K562 (cell line): ENCODE measurements at regions not wholly inside any gene's neighbourhood (a gene's known extent, or its start where the extent isn't known, plus 50 kb on each side); places are given as distances from the start of the nearest gene placed in this dataset.
"Not testable (repeated sequence)": the region's sequence is repeated elsewhere in the genome, so short reads cannot be mapped to it uniquely, and the experiment has no call there.

Source experiments
- ATAC-seq: fragments of 200-7000 bp; cut with Tn5 transposase; 3 replicates; pipeline ENCODE4 v1.9.1; 2020; ENCODE audit warnings: moderate library complexity
- BruUV-seq: library from RNA; stranded (reverse); fragments of 400-500 nt; replicated peaks from 2 replicates; lab custom pipeline; 2021; lab: Mats Ljungman, UMichigan
- CTCF ChIA-PET: fragments of 300-600 bp; formaldehyde crosslinking; extraction: SDS; loops from one replicate; lab custom pipeline; 2021; ENCODE audit warnings: low intra/inter-chr PET ratio; lab: Yijun Ruan, JAX
- POLR2A ChIA-PET: fragments of 300-600, 350-650 bp; sonication (Branson Sonifier 250); formaldehyde crosslinking; extraction: SDS; loops from one replicate; lab custom pipeline; 2021; ENCODE audit warnings: antibody characterized with exemption, inconsistent platforms; lab: Yijun Ruan, JAX
- DNase-seq, 4 experiments: peaks; one replicate each; pipeline versions ENCODE4 v3.0.0 to v3.0.0-alpha.2; 2011 to 2018; ENCODE audit warnings: low spot score in 3 of 4, mixed read lengths in 3 of 4; ENCODE audit errors: extremely low read depth in 1 of 4
- FAIRE-seq: peaks from 2 replicates; lab custom pipeline; 2011; peaks lifted over from hg19 to GRCh38; lab: Jason Lieb, UNC
- H2AFZ ChIP-seq: 2 replicates; pipeline ENCODE4 v1.6.0; 2011; ENCODE audit warnings: low read depth, low read length, control low read depth, inconsistent platforms
- H3K27ac ChIP-seq: fragments of 200-600 bp; 3 replicates; pipeline ENCODE4 v1.8.0; 2011; ENCODE audit warnings: low read depth, mild to moderate bottlenecking, control low read depth, inconsistent platforms, low read length, moderate library complexity, mixed read lengths; ENCODE audit errors: extremely low read depth
- H3K27me3 ChIP-seq, 2 experiments: fragments of 300-600 bp in 1 of 2; 2 replicates in 1 of 2; 3 replicates in 1 of 2; pipeline versions ENCODE4 v1.6.0 to v1.8.0; 2011; ENCODE audit warnings: inconsistent platforms in 2 of 2, low read length in 2 of 2, mild to moderate bottlenecking in 1 of 2, mixed read lengths in 1 of 2, moderate library complexity in 1 of 2; ENCODE audit not compliant: control insufficient read depth in 2 of 2, insufficient read depth in 2 of 2
- H3K36me3 ChIP-seq: fragments of 300-600 bp; 3 replicates; pipeline ENCODE4 v1.8.0; 2011; ENCODE audit warnings: mild to moderate bottlenecking, low read length, inconsistent platforms; ENCODE audit not compliant: control insufficient read depth, insufficient read depth
- H3K4me1 ChIP-seq, 2 experiments: fragments of 200-600 bp in 1 of 2; replicated peaks in 1 of 2; 2 replicates in 1 of 2; 3 replicates in 1 of 2; pipeline versions ENCODE4 v1.5.1 to v1.8.0; 2011; ENCODE audit warnings: inconsistent platforms in 2 of 2, low read length in 2 of 2, mild to moderate bottlenecking in 1 of 2, mixed read lengths in 1 of 2, moderate library complexity in 1 of 2; ENCODE audit not compliant: control insufficient read depth in 2 of 2, insufficient read depth in 2 of 2
- H3K4me2 ChIP-seq: 2 replicates; pipeline ENCODE4 v1.6.1; 2011; ENCODE audit warnings: low read length, control low read depth, inconsistent platforms, mixed read lengths; ENCODE audit not compliant: insufficient read depth
- H3K4me3 ChIP-seq: fragments of 200-600 bp; sonication (generic), shearing (Covaris generic); 2 replicates; pipeline ENCODE4 v1.5.1; 2016; ENCODE audit warnings: control low read depth, inconsistent platforms
- H3K79me2 ChIP-seq: fragments of 200-600 bp; 3 replicates; pipeline ENCODE4 v1.8.0; 2011; ENCODE audit warnings: low read length, inconsistent platforms; ENCODE audit not compliant: control insufficient read depth, insufficient read depth
- H3K9ac ChIP-seq, 2 experiments: 2 replicates each; pipeline versions ENCODE4 v1.6.0 to v1.6.1; 2011; ENCODE audit warnings: low read depth in 2 of 2, low read length in 2 of 2, control low read depth in 1 of 2, inconsistent platforms in 1 of 2, mild to moderate bottlenecking in 1 of 2, mixed read lengths in 1 of 2; ENCODE audit not compliant: insufficient read depth in 1 of 2
- H3K9me1 ChIP-seq: one replicate; pipeline ENCODE4 v1.6.0; 2011; ENCODE audit warnings: inconsistent platforms, mild to moderate bottlenecking, low read length, moderate library complexity; ENCODE audit not compliant: control insufficient read depth, insufficient read depth
- H3K9me3 ChIP-seq: replicated peaks from 2 replicates; pipeline ENCODE4 v1.5.1; 2011; ENCODE audit warnings: low read depth, low read length, inconsistent platforms; ENCODE audit not compliant: control insufficient read depth, insufficient read depth
- H4K20me1 ChIP-seq: replicated peaks from 2 replicates; pipeline ENCODE4 v1.6.1; 2011; ENCODE audit warnings: low read length, inconsistent platforms, mixed read lengths; ENCODE audit not compliant: control insufficient read depth, insufficient read depth
- CBX2 ChIP-seq: fragments of 200-600 bp; sonication (generic); IDR thresholded peaks from one replicate; pipeline ENCODE4 v1.6.1; 2012; ENCODE audit warnings: mild to moderate bottlenecking, low read length, inconsistent platforms; ENCODE audit not compliant: insufficient read depth, poor library complexity, severe bottlenecking
- EZH2 ChIP-seq: IDR thresholded peaks from 2 replicates; pipeline ENCODE4 v1.6.1; 2012; ENCODE audit warnings: low read depth, mild to moderate bottlenecking, inconsistent platforms, low read length, borderline replicate concordance
- MTA3 ChIP-seq: fragments of 450-650 bp; formaldehyde crosslinking; IDR thresholded peaks from 2 replicates; pipeline ENCODE4 v1.6.1; 2017; ENCODE audit warnings: mild to moderate bottlenecking, borderline replicate concordance
- WGBS: fragments of 100-300 bp; shearing (Covaris generic); methylation state at CpG from one replicate; pipeline ENCODE4 v1.1.6; 2016; ENCODE audit warnings: low coverage, mixed read lengths; ENCODE audit not compliant: insufficient coverage; ENCODE audit errors: missing lambda C conversion rate; 5-methylcytosine and 5-hydroxymethylcytosine counted together
- in situ Hi-C: fragments of 300-500 bp; cut with MboI; formaldehyde crosslinking; loops from 4 replicates; pipeline ENCODE4 v1.15.0; 2018; ENCODE audit warnings: inconsistent platforms, mixed read lengths
- intact Hi-C: fragments of 100-400 bp; cut with micrococcal nuclease; formaldehyde crosslinking; loops from 2 replicates; pipeline ENCODE4 v1.14.2; 2022
- TF ChIP-seq, protein P1 (sequence below): IDR thresholded peaks from 2 replicates; pipeline ENCODE4 v1.6.1; 2016; ENCODE audit warnings: missing genetic modification characterization, missing compliant biosample characterization

DNA sequence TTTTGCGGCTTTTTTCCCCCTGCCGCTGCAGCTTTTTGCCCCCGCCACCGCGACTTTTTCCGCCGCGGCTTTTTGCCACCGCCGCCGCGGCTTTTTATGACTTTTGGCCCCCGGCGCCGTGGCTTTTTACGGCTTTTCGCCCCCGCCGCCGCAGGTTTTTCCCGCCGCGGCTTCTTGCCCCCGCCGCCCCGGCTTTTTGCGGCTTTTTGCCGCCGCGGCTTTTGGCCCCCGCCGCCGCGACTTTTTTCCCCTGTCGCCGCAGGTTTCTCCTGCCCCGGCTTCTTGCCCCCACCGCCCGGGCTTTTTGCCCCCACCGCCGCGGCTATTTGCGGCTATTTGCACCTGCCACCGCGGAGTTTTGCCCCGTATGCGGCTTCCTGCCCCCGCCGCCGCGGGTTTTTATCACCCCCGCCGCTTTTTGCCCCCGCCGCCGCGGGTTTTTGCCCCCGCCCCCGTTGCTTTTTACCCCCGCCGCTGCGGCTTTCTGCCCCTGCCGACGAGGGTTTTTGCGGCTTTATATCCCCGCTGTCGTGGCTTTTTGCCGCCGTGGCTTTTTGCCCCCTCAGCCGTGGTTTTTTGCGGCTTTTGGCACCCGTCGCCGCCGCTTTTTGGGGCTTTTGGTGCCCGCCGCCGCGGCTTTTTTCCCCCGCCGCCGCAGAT, 2750.9 kb downstream of the RPIA start:
- Histone ChIP-seq H3K9me1 (no peaks in the 10 kb centered on the region), H3K27ac (no peak overlapping the region), H3K36me3 (no peaks in the 10 kb centered on the region), H3K9ac (peak overlapping the region in 1 of 2 experiments; percentile 75; a peak in 2 of 4 replicates), H3K4me2 (no peak overlapping the region; the same call in 1 of the 2 replicates), H3K4me3 (peak overlapping the region; percentile 49), H4K20me1 (no peaks in the 10 kb centered on the region), H2AFZ (0 out of 2 replicates have a peak overlapping the region, but pooled peaks have one; percentile 44), H3K4me1 (peaks cover 0 to 14% of the 10 kb centered on the region in 2 experiments; a peak in 3 of 5 replicates), H3K27me3 (peaks cover 4 to 6% of the 10 kb centered on the region in 2 experiments; a peak in 2 of 5 replicates), H3K79me2 (no peaks in the 10 kb centered on the region), H3K9me3 (no peaks in the 10 kb centered on the region)
- no peak for FAIRE-seq
- ATAC-seq, result peak; percentile 58
- intact Hi-C loops (no loop called here), in situ Hi-C loops (loop anchor here (25.0 kb wide), 1 partner anchor 1780 kb away; no protein-coding TSS in a partner anchor)
- no TSS peak for BruUV-seq
- TF ChIP-seq, protein P1, sequence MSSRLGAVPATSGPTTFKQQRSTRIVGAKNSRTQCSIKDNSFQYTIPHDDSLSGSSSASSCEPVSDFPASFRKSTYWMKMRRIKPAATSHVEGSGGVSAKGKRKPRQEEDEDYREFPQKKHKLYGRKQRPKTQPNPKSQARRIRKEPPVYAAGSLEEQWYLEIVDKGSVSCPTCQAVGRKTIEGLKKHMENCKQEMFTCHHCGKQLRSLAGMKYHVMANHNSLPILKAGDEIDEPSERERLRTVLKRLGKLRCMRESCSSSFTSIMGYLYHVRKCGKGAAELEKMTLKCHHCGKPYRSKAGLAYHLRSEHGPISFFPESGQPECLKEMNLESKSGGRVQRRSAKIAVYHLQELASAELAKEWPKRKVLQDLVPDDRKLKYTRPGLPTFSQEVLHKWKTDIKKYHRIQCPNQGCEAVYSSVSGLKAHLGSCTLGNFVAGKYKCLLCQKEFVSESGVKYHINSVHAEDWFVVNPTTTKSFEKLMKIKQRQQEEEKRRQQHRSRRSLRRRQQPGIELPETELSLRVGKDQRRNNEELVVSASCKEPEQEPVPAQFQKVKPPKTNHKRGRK, result peak; percentile 55; the same call in 1 of the 2 replicates
- peak; percentile 62 for TF ChIP-seq CBX2
- TF ChIP-seq MTA3, result no peak
- 0 out of 2 replicates have a peak, but pooled peaks have one; percentile 59 for TF ChIP-seq EZH2
- 22% methylated on average over 63 of the region's 82 CpGs for WGBS
- ChIA-PET POLR2A (no interaction called here), CTCF (no interaction called here)
- DNase-seq, result peak; percentile 15 to 26 (median 20)

DNA sequence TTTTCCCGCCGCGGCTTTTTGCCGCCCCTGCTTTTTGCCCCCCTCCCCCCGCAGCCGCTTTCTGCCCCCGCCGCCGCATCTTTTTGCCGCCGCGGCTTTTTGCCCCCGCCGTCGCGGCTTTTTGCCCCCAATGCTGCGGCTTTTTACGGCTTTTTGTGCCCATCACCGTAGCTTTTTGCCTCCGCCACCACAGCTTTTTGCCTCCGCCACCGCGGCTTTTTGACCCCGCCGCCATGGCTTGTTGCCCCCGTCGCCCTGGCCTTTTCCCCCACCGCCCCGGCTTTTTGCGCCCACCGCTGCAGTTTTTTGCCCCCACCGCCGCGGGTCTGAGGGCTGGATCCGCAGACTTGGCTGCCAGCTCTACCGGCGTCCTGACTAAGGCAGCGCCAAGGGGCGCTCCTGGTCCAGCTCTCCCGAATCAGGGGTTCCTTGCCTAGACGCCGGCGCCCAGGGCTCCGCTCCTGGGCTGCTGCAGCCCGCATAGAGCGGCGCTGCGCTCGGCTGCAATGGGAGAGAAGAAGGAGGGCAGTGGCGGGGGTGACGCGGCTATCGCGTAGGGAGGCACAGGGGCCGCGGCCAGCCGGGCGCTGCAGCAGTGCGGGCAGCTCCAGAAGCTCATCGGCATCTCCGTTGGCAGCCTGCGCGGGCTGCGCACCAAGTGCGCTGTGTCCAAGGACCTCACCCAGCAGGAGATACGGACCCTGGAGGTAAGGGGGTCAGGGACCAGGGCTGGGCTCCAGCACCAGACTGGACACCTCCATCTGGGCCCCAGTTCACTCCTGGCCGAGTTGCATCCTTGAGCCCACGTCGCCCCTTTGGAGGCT, 2751.6 kb downstream of the RPIA start:
- peak overlapping the region; percentile 49; the same call in 1 of the 2 replicates for H3K4me3 ChIP-seq
- CTCF ChIA-PET, H3K9me3 ChIP-seq, H3K9me1 ChIP-seq, H2AFZ ChIP-seq, H3K9ac ChIP-seq, H4K20me1 ChIP-seq, intact Hi-C loops, DNase-seq, H3K27ac ChIP-seq, H3K79me2 ChIP-seq, FAIRE-seq, POLR2A ChIA-PET, BruUV-seq, H3K4me2 ChIP-seq, H3K27me3 ChIP-seq, H3K36me3 ChIP-seq: not testable (repeated sequence)
- in situ Hi-C loops, result loop anchor here (25.0 kb wide), 1 partner anchor 1781 kb away; no protein-coding TSS in a partner anchor
- peak; percentile 36; the same call in 2 of the 3 replicates for ATAC-seq
- peaks cover 0 to 14% of the 10 kb centered on the region in 2 experiments; a peak in 3 of 5 replicates for H3K4me1 ChIP-seq
- 57% methylated on average over 34 of the region's 69 CpGs for WGBS
